ENCODE measurements at regions not wholly inside any gene's neighbourhood (a gene's known extent, or its start where the extent isn't known, plus 50 kb on each side); places are given as distances from the start of the nearest gene placed in this dataset.

DNA sequence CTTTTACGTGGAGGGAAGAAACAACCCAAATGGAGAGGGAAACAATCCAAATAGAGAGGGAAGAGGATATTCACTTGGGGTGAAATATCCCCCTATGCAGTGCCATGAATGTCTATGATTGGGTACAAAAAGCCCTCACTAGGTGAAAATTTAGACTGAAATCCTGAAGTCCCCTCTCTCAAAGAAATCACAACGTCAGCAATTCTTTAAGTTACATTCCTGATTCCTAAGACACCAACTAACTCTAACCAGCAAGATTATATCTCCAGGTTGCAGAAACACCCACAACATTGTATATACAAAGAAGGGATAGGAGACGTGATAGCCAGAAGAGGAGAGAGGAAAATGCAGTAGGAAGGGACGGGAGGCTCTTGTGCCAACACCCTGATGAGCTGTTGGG lies 374.3 kb downstream of the DCAF12L2 start:
- no peak overlapping the region for H3K27ac ChIP-seq (ENCODE audit: insufficient read depth, low read depth, low read length)
- no peaks in the 10 kb centered on the region for H3K9me3 ChIP-seq (replicated peaks; ENCODE audit: control insufficient read depth, insufficient read depth, low read length)
- BruUV-seq (replicated peaks) = no TSS peak
- CTCF ChIA-PET = no interaction called here
- no peaks in the 10 kb centered on the region for H4K20me1 ChIP-seq (replicated peaks; ENCODE audit: control insufficient read depth, extremely low read depth, insufficient read depth, low read length)
- H3K27me3 ChIP-seq (ENCODE audit: control insufficient read depth in 2 of 2, insufficient read depth in 2 of 2, low read length in 2 of 2) = no peaks in the 10 kb centered on the region
- intact Hi-C loops (cut with micrococcal nuclease) = no loop called here
- no peak overlapping the region for H3K4me3 ChIP-seq (replicated peaks in 1 of 3; ENCODE audit: insufficient read depth in 1 of 3, low read depth in 1 of 3, low read length in 3 of 3)
- H3K4me1 ChIP-seq (ENCODE audit: control insufficient read depth, extremely low read depth, insufficient read depth, low read length) = no peaks in the 10 kb centered on the region
- TF ChIP-seq JUN (IDR thresholded peaks at IDR 0.05; ENCODE audit: borderline replicate concordance, insufficient read depth, insufficient read length, low read depth) (no peak), MYC (IDR thresholded peaks at IDR 0.05; ENCODE audit: low read depth, low read length) (no peak), POLR2A (IDR thresholded peaks at IDR 0.05; ENCODE audit: low read depth, low read length) (no peak), FOS (IDR thresholded peaks at IDR 0.05; ENCODE audit: borderline replicate concordance, insufficient read depth, low read length) (no peak), GATA2 (IDR thresholded peaks at IDR 0.05; ENCODE audit: insufficient read depth, insufficient read length, low read depth, low read length) (no peak), POLR2AphosphoS5 (IDR thresholded peaks at IDR 0.05; ENCODE audit: insufficient read depth, low read depth, low read length) (no peak), EZH2 (IDR thresholded peaks at IDR 0.05; ENCODE audit: borderline replicate concordance, low read depth, low read length, severe bottlenecking) (no peak)
- TF ChIP-seq, protein P1, sequence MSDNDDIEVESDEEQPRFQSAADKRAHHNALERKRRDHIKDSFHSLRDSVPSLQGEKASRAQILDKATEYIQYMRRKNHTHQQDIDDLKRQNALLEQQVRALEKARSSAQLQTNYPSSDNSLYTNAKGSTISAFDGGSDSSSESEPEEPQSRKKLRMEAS (IDR thresholded peaks at IDR 0.05; ENCODE audit: insufficient read depth, insufficient read length) = no peak
- TF ChIP-seq, protein P2, sequence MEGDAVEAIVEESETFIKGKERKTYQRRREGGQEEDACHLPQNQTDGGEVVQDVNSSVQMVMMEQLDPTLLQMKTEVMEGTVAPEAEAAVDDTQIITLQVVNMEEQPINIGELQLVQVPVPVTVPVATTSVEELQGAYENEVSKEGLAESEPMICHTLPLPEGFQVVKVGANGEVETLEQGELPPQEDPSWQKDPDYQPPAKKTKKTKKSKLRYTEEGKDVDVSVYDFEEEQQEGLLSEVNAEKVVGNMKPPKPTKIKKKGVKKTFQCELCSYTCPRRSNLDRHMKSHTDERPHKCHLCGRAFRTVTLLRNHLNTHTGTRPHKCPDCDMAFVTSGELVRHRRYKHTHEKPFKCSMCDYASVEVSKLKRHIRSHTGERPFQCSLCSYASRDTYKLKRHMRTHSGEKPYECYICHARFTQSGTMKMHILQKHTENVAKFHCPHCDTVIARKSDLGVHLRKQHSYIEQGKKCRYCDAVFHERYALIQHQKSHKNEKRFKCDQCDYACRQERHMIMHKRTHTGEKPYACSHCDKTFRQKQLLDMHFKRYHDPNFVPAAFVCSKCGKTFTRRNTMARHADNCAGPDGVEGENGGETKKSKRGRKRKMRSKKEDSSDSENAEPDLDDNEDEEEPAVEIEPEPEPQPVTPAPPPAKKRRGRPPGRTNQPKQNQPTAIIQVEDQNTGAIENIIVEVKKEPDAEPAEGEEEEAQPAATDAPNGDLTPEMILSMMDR (IDR thresholded peaks at IDR 0.05; ENCODE audit: extremely low read depth in 1 of 2, insufficient read depth in 1 of 2, low read depth in 1 of 2, low read length in 2 of 2) = no peak
- no peak overlapping the region for H3K9ac ChIP-seq (replicated peaks; ENCODE audit: extremely low read depth, insufficient read depth, low read length)
- POLR2A ChIA-PET = no interaction called here
- H2AFZ ChIP-seq (ENCODE audit: low read depth, low read length) = no peak overlapping the region
- DNase-seq (ENCODE audit: low read depth, low spot score) (no peak), FAIRE-seq (no peak)
- dilution Hi-C loops (cut with MboI; ENCODE audit: extremely low pct_ligation_motif_present, low sequenced_read_pairs) = no loop called here
- no peak overlapping the region for H3K4me2 ChIP-seq (ENCODE audit: insufficient read depth, low read length)
- no peaks in the 10 kb centered on the region for H3K9me1 ChIP-seq (replicated peaks; ENCODE audit: control insufficient read depth, extremely low read depth, insufficient read depth, low read length)
- H3K36me3 ChIP-seq (ENCODE audit: control insufficient read depth in 2 of 2, extremely low read depth in 1 of 2, insufficient read depth in 2 of 2, low read length in 2 of 2) = no peaks in the 10 kb centered on the region
- no peaks in the 10 kb centered on the region for H3K79me2 ChIP-seq (ENCODE audit: control insufficient read depth, insufficient read depth, low read length)
